GM19238 (cell line): ENCODE measurements at regions not wholly inside any gene's neighbourhood (a gene's known extent, or its start where the extent isn't known, plus 50 kb on each side); places are given as distances from the start of the nearest gene placed in this dataset.

ENCODE experiments used
- DNase-seq: peaks from one replicate; pipeline ENCODE4 v3.0.0; 2011; ENCODE audit warnings: low spot score; ENCODE audit not compliant: insufficient read length

GRCh38 chr11:120061036-120061760 is 76.7 kb downstream of the TRIM29 start:
- no peak for DNase-seq

GRCh38 chr11:120060512-120060911 is 77.4 kb downstream of the TRIM29 start:
- no peak for DNase-seq

- DNase-seq: no peak
These were observed 79.0 kb downstream of the TRIM29 start for GRCh38 chr11:120058931-120059330.

GRCh38 chr11:120057595-120058581 is 80.0 kb downstream of the TRIM29 start:
- no peak for DNase-seq

DNA sequence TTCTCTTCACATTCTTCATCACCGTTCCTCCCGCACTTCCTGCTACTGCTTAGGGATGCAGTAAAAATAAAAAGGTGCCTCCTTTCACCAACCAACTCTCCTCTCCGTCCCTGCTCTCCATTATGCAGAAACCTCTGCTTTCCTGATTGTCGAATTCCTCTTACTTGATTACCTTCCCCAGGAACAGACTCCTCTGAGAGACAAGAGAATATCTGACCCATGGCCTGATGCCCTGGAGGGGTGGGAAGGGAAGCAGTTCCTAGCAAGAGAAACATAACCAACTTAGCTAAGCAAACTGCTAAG is 80.9 kb downstream of the TRIM29 start:
- no peak for DNase-seq

- DNase-seq: no peak
These were observed 81.4 kb downstream of the TRIM29 start for GRCh38 chr11:120056301-120057027.

- no peak for DNase-seq
These were observed 82.3 kb downstream of the TRIM29 start for GRCh38 chr11:120055646-120056045.

- no peak for DNase-seq
These were observed 83.2 kb downstream of the TRIM29 start for GRCh38 chr11:120054753-120055045.

DNA sequence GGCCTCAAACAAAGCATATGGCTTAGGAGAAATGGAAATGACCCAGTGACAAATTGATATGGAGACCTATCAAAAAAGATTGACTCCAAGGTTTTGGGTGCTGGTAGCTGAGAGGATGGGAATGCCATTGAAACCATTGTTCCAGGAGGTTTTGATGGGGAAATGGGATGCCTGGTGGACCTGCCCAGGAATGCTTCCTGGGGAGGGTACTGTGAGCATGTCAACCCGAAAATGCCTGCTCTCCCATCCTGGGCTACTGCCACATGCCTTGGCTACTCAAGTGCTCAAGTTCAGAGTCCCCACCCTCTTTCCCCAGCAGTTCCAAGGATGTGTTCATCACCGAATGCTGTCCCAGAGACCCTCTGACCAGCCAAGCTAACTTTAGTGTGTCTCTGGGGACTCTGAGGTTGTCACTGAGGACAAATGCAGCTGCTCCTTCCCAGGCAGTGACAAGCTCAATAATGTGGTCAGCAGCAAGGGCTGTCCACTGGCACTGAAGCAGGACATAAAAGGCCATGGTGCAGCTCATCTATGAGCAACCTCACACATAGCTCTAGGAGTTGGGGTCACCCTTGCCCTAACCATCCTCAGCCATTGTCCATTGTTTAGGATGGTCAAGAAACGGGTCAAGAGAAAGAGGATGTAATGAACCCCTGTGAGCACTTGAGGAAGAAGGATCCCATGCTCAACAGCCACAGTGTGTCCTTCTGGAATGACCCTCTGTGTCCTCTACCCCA is 83.7 kb downstream of the TRIM29 start:
- no peak for DNase-seq

DNA sequence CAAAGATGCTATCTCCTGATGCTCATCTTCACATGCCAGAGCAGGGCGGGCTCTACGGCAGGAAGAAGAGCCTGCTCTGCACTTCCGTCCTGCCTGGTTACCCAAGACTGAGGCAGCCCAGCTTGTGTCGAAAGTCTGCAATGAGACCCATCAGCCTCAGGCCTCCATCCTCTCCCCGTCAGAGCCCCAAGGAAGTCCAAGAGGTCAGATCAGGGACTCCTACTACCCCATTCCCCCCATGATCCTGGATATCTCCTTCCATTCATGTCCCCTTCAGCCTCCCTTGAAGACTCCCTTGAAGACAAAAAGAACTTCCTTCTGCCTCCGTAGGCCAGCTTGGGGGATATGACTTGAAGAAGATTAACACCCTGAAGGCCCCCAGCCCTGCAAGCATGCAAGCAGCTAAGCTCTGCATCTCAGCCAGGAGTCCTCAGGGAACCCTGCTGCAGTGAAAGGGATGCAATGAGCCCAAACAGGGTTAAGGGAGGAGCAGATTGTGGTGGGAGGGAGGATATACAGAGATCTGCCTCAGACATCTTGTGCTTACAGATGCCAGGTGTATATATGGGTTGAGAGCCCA is 85.6 kb downstream of the TRIM29 start:
- DNase-seq: no peak

DNA sequence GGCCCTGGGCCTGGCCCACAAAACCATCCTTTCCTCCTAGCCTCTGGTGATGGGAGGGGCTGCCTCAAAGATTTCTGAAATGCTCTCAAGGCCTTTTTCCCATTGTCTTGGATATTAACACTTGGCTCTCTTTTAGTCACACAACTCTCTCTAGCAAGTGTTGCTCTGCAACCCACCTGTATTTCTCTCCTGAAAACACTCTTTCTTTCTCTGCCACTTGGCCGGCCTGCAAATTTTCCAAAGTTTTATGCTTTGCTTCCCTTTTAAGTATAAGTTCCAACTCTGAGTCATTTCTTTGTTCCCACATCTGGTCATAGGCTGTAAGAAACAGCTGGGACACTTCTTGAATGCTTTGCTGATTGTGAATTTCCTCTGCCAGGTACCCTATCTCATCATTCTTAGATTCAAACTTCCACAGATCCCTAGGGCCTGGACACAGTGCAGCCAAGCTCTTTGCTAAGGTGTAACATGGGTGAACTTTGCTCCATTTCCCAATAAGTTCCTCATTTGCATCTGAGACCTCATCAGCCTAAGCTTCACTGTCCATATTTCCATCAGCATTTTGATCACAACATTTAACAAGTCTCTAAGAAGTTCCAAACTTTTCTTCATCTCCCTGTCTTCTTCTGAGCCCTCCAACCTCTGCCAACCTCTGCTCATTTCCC is 93.8 kb downstream of the TRIM29 start:
- DNase-seq: no peak

GRCh38 chr11:120043328-120043945 is 94.5 kb downstream of the TRIM29 start:
- no peak for DNase-seq

- DNase-seq: no peak
These were observed 96.3 kb downstream of the TRIM29 start for GRCh38 chr11:120041625-120042024.

GRCh38 chr11:120040151-120040840 is 97.6 kb downstream of the TRIM29 start:
- DNase-seq: no peak

DNA sequence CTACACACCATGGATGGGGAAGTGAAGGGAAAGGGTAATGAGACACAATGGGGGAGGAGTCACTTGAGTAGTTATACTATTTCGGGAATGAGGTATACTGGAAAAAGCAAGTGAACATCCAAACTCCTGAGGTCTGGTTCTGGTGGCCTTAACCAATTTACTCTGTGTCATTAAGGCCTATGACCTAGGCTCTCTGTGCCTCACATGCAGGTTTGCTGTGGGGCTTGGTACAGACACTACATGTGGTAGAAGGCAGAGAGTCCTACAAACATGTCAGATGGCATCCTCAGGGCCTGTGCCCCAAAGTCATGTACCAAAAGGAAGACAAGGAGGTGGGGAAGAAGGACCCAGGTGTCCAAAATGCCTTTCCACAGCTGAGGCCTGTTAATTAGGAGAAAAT is 98.9 kb downstream of the TRIM29 start:
- no peak for DNase-seq

- no peak for DNase-seq
These were observed 100.8 kb downstream of the TRIM29 start for GRCh38 chr11:120037111-120037510.

DNA sequence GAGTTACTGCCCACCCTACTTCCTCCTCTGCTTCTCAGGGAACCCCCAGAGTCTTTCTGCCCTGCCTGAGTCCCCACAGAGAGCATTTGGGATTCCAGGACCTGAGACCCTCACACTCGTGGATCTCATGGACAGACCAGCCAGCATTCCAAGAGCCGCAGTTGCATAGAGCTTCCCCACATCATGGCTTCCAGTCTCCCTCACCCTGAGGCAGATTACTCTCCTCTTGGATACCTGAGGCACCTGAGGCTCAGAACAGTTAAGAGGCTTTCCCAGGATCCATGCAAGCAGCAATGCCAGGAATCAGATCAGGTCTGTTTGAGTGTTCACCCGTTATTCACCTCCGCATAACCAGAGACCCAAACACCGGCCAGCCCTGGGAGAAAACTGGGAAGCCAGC is 102.2 kb downstream of the TRIM29 start:
- DNase-seq: no peak

DNA sequence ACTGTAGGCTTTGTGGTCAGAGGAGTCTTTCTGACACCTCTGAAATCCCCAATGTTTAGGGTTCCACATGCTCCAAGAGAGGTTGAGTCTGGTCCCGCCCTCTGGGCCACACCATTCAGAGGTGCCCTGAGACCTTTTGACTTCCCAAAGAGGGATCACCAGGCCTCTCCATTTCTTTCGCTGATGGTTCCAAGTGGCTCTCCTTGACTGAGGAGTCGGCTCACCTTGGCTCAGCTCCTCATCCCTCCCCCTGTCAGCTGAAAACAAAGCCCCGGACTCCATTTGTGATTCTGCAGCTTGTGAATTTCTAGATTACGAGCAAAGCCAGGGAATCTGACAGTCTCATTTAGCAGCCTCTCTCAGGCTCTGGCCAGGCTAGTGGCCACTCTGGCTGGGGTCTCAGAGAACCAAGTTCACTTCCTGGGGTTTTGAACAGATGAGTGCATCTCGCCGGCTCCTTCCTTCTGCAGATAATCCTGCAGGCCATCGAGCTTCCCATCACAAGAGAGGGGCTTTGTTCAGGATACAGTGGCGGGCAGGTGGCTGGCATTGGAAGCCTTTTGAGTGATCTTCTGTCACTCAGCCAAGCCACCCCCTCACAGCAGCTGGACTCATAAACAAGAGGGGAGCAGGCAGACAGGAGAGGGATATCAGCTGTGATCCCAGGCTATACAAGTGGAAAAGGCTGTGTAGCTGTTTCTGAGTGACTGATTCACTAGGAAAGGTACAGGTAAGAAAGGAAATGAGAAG is 102.9 kb downstream of the TRIM29 start:
- DNase-seq: no peak
